Ammon's horn (tissue), 1 donor: ENCODE measurements at regions not wholly inside any gene's neighbourhood (a gene's known extent, or its start where the extent isn't known, plus 50 kb on each side); places are given as distances from the start of the nearest gene placed in this dataset.

Experiments used
- DNase-seq: peaks from one replicate; pipeline ENCODE4 v3.0.0-alpha.2; 2016; ENCODE audit warnings: low spot score

- no peak for DNase-seq
Observed at GRCh38 chr12:113620437-113620976, 148.8 kb upstream of the LHX5 start.

GRCh38 chr12:113619202-113619601, 147.5 kb upstream of the LHX5 start:
- no peak for DNase-seq

GRCh38 chr12:113613414-113613813, 141.7 kb upstream of the LHX5 start:
- DNase-seq: no peak

- DNase-seq: peak; percentile 8
Observed at GRCh38 chr12:113612793-113613192, 141.1 kb upstream of the LHX5 start.

GRCh38 chr12:113612076-113612728, 140.5 kb upstream of the LHX5 start:
- no peak for DNase-seq

- DNase-seq: no peak
Observed at GRCh38 chr12:113611652-113612051, 140.0 kb upstream of the LHX5 start.

GRCh38 chr12:113610698-113611097, 139.0 kb upstream of the LHX5 start:
- no peak for DNase-seq

- DNase-seq: no peak
Observed at GRCh38 chr12:113609692-113610469, 138.2 kb upstream of the LHX5 start.

GRCh38 chr12:113604666-113605065, 133.0 kb upstream of the LHX5 start:
- DNase-seq: no peak

GRCh38 chr12:113601656-113602263, 130.1 kb upstream of the LHX5 start:
- no peak for DNase-seq

GRCh38 chr12:113598815-113599406, 127.2 kb upstream of the LHX5 start:
- no peak for DNase-seq

GRCh38 chr12:113594967-113595366, 123.3 kb upstream of the LHX5 start:
- DNase-seq: no peak

- no peak for DNase-seq
Observed at GRCh38 chr12:113591480-113591974, 119.9 kb upstream of the LHX5 start.

- no peak for DNase-seq
Observed at GRCh38 chr12:113589437-113589836, 117.8 kb upstream of the LHX5 start.

- no peak for DNase-seq
Observed at GRCh38 chr12:113587720-113588119, 116.0 kb upstream of the LHX5 start.

GRCh38 chr12:113586461-113586860, 114.8 kb upstream of the LHX5 start:
- no peak for DNase-seq

- DNase-seq: peak; percentile 9
Observed at GRCh38 chr12:113582521-113583218, 111.0 kb upstream of the LHX5 start.

- no peak for DNase-seq
Observed at GRCh38 chr12:113581342-113581741, 109.7 kb upstream of the LHX5 start.

GRCh38 chr12:113580437-113580836, 108.8 kb upstream of the LHX5 start:
- no peak for DNase-seq

- no peak for DNase-seq
Observed at GRCh38 chr12:113577464-113578129, 105.9 kb upstream of the LHX5 start.

- DNase-seq: no peak
Observed at GRCh38 chr12:113575386-113575785, 103.7 kb upstream of the LHX5 start.
